ENCODE measurements at regions not wholly inside any gene's neighbourhood (a gene's known extent, or its start where the extent isn't known, plus 50 kb on each side); places are given as distances from the start of the nearest gene placed in this dataset.
A peak's percentile ranks its signal among the peaks of the same experiment; 100 is the strongest.

DNA sequence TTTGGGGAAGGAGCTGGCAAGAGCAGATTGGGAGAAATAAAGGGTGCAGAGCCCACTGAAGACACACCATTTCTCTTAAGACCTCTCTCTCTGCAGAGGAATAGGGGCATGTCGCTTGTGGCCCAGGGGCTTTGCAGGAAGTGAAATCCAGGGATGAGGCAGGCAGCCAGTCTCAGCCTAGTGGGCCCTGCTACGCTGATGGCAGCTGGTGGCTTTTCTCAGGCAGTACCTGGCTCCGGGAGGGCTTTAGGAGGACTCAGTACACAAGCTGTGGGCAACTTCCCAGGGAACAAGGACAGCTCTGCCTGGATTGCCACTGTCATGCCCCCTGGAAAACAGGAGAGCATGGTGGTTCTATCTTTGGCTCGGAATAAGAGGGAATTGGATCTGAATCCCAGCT is 76.2 kb upstream of the NEURL1B start:
- TF ChIP-seq, protein P1, sequence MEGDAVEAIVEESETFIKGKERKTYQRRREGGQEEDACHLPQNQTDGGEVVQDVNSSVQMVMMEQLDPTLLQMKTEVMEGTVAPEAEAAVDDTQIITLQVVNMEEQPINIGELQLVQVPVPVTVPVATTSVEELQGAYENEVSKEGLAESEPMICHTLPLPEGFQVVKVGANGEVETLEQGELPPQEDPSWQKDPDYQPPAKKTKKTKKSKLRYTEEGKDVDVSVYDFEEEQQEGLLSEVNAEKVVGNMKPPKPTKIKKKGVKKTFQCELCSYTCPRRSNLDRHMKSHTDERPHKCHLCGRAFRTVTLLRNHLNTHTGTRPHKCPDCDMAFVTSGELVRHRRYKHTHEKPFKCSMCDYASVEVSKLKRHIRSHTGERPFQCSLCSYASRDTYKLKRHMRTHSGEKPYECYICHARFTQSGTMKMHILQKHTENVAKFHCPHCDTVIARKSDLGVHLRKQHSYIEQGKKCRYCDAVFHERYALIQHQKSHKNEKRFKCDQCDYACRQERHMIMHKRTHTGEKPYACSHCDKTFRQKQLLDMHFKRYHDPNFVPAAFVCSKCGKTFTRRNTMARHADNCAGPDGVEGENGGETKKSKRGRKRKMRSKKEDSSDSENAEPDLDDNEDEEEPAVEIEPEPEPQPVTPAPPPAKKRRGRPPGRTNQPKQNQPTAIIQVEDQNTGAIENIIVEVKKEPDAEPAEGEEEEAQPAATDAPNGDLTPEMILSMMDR (IDR thresholded peaks at IDR 0.05), result no peak
- no peak for DNase-seq (ENCODE audit: low spot score)
- no peak for ATAC-seq (ENCODE audit: low FRiP score)

DNA sequence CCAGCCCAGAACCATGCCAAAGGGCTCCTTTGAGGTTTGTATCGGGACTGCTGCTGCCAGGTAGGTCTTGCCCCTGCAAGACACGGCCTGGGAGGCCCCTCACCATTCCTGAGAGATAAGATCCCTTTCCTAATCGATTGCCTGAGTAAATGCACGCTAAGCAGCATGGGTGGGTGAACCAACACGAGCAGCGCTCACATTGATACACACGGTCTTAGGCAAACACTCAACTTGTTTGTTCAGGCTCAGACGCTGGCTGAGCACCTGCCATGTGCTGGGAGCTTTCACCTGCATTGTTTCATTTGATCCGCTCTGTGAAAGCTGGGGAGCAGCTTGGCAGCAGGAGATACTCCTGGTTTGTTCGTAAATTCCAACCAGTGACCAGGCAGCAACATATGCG is 76.9 kb upstream of the NEURL1B start:
- no peak for ATAC-seq (ENCODE audit: low FRiP score)
- TF ChIP-seq, protein P1 (IDR thresholded peaks at IDR 0.05), result no peak
- DNase-seq (ENCODE audit: low spot score), result no peak

DNA sequence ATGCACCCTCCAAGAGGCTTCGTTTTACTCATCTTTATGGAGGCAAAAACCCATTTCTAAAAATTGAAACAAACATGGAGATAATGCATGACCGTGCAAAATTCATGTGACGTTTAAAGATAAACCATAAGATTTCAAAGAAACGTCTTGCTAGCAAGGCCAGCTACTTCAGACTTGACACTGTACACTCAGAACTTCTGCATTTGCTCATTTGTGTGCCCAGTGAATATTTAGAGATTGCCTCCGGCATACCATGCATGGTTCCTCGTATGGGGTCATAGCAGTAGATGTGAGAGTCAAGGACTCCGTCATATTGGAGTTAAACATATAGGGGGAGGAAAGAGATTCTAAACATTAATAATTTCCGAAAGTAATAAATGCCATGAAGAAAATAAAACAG is 78.6 kb upstream of the NEURL1B start:
- DNase-seq (ENCODE audit: low spot score) (no peak), ATAC-seq (ENCODE audit: low FRiP score) (no peak)
- TF ChIP-seq, protein P1 (IDR thresholded peaks at IDR 0.05), result no peak

DNA sequence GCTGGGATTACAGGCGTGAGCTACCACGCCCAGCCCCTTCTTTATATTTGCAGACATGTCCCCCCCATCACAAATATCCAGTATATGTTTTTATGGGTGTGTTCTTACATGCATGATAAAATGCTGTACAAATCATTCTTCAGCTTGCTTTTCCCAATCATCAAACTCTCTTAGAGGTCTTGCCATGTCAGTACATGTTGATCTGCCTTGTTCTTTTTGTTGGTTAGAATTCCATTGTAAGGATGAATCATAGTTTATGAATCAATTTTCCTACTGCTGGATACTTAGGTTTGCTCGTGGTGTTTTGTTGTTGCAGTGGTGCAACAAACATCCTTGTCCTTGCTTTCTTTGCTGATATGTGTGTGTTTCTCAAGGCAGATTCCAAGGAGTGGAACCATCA is 79.9 kb upstream of the NEURL1B start:
- TF ChIP-seq, protein P1 (IDR thresholded peaks at IDR 0.05), result no peak
- ATAC-seq (ENCODE audit: low FRiP score) (no peak), DNase-seq (ENCODE audit: low spot score) (no peak)

DNA sequence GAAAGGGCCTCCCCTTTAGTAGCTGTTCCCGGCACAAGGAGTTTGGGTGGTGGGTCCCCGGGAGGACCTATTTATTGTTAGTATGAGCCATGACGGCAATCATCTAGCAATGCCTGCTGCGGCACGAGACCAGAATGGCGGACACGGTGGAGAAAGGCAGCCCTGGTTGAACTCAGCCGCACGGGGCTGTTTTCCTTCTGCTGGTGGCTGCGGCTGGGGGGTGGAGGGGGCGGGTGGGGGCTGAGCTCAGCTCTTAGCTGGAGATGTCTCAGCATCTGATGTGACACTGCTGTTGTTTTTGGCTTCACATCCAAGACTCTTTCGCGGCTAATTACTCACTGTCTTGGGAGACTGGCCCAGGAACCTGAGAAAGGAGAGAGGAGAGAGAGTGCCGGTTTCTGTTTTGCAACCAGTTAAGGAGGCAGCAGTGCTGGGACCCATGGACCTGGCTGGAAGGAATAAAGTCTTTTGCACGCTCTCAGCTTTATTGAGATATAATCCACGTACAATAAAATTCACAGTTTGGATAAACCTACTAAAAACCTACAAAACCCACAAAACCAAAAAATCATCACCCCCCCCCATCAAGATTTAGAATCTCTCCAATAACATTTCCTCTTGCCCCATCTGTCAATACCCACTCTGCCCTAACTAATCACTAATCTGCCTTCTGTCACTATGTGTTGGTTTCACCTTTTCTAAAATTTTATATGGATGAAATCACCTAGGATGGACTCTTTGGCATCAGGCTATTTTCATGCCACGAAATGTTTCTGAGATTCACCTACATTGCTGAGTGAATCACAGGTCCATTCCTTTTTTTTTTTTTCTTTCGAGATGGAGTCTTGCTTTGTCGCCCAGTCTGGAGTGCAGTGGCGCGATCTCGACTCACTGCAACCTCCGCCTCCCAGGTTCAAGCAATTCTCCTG is 81.8 kb upstream of the NEURL1B start:
- TF ChIP-seq, protein P1 (IDR thresholded peaks at IDR 0.05), result no peak
- peak; percentile 75 for ATAC-seq (ENCODE audit: low FRiP score)
- DNase-seq (ENCODE audit: low spot score), result no peak

DNA sequence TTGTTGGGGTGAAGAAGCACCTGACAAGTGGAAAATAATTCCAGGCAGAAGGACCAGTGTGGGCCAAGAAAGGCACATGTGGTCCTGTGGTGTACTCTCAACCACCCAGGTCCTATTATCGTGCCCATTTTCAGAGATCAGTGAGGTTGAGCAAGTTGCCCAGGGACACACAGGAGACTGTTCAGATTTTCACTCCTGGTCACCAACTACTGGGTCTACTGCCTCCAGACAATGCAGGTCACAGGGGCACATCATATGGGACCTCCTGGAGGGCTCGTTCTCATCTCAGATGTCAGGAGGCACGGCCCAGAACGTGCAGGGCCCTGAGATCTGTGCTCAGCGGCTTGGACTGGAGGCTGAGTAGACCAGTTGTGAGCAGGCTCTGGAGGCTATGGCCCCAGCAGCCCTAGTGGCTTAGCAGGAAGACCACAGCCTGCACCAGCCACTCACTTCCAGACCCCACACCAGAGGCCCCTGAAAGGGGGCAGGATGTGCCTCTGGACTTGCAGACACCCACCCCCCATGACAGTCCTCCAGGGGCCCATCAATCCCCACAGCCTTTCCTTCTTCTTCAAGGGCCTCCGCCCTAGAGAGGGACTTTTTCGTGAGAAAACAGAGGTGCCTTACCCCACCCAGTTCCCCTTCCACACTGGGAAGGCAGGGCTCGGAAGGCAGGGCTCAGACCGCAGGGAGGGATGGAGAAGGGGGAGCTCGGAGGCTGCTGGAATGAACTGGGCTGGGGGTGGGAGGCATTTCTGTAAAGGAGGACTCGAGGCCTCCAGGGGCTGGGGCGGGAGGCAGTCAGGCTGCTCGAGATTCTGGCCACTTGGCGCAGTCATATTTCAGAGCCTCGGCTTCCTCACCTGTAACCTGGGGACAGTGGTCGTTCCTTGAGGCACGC is 82.7 kb upstream of the NEURL1B start:
- no peak for ATAC-seq (ENCODE audit: low FRiP score)
- DNase-seq (ENCODE audit: low spot score), result no peak

More for the DNA sequence above, 82.7 kb upstream of the NEURL1B start:
- TF ChIP-seq, protein P1 (IDR thresholded peaks at IDR 0.05), result no peak
